ENCODE measurements at regions not wholly inside any gene's neighbourhood (a gene's known extent, or its start where the extent isn't known, plus 50 kb on each side); places are given as distances from the start of the nearest gene placed in this dataset.

DNA sequence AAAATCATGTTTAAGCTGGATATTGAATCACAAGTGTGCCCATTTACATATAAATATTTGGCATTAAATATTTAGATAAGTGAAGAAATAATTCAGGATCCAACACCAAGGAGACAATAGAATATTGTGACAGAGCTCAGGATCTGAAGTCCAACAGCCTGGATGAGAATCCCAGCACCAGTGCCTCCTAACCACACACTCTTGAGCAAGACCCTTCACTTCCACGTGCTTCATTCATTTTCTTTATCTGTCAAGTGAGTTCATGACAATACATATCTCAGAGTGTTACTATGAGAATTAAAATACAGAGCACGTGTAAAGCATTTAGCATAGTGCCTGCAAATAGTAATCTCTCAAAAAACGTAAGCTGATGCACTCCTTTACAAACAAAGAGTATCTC lies 78.4 kb upstream of the IKZF1 start:
- TF ChIP-seq, protein P1, sequence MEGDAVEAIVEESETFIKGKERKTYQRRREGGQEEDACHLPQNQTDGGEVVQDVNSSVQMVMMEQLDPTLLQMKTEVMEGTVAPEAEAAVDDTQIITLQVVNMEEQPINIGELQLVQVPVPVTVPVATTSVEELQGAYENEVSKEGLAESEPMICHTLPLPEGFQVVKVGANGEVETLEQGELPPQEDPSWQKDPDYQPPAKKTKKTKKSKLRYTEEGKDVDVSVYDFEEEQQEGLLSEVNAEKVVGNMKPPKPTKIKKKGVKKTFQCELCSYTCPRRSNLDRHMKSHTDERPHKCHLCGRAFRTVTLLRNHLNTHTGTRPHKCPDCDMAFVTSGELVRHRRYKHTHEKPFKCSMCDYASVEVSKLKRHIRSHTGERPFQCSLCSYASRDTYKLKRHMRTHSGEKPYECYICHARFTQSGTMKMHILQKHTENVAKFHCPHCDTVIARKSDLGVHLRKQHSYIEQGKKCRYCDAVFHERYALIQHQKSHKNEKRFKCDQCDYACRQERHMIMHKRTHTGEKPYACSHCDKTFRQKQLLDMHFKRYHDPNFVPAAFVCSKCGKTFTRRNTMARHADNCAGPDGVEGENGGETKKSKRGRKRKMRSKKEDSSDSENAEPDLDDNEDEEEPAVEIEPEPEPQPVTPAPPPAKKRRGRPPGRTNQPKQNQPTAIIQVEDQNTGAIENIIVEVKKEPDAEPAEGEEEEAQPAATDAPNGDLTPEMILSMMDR (IDR thresholded peaks at IDR 0.05; ENCODE audit: low read length, missing control alignments) = no peak
- DNase-seq (ENCODE audit: low read depth) = no peak
- H3K4me3 ChIP-seq (replicated peaks; ENCODE audit: low read depth, low read length) = no peak overlapping the region

DNA sequence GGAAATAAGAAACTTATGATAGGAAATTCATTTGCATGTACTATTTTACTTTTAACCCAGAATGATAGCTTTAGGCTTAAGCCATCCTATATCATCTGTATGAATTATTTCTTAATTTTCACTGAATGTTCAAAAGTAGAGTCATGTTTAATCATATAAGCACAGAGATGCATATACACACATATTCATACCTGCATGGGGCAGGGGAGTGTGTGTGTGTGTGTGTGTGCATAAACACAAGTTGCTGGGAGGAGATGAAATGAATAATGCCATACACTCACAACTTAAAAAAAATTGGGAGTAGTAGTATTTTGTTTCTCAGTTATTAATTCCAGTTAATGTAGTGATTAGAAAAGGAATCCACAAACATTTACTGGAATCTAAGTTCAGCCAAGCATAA lies 83.1 kb upstream of the IKZF1 start:
- H3K4me3 ChIP-seq (replicated peaks; ENCODE audit: low read depth, low read length) = no peak overlapping the region

DNA sequence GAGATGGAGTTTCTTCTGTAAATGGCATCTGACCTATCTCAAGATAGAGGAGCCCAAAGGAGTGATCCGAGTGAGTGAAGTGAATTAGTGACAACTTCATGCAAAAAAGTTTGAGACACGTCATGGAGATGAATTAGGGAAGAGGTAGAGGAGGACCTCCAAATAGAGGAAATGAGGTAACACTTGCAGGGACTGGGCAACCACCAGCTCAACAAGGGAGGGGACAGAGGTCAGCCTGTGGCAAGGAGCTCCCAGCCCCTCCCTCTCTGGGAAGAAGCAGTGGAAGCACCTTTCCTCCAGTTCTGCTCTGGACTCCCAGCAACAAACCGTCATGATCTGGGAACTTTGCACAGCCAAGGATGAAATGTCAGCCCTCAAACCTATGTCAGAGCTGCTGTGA lies 83.5 kb upstream of the IKZF1 start:
- H3K4me3 ChIP-seq (replicated peaks; ENCODE audit: low read depth, low read length) = no peak overlapping the region
- DNase-seq (ENCODE audit: low read depth) = no peak
- TF ChIP-seq, protein P1 (IDR thresholded peaks at IDR 0.05; ENCODE audit: low read length, missing control alignments) = no peak

More for the DNA sequence above, 83.1 kb upstream of the IKZF1 start:
- DNase-seq (ENCODE audit: low read depth) = no peak
- TF ChIP-seq, protein P1 (IDR thresholded peaks at IDR 0.05; ENCODE audit: low read length, missing control alignments) = no peak

DNA sequence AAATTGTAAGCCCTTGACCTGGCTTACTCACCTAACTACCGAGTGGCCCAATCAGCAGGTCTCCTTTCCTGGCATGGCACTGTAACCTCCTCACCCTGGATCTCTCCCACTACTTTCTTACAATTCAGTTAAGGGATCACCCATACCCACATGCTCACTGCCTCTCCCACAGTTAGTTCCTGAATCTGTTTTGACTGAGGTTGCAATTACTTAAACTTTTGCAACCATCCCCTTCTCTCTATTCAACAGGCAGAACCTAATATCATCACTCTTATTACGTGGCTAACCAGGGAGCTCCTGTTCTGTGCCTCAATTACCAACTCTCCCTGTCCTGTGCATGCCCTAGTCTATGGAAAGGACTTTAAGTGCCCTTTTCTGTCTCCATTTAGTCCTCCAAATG lies 84.2 kb upstream of the IKZF1 start:
- H3K4me3 ChIP-seq (replicated peaks; ENCODE audit: low read depth, low read length) = no peak overlapping the region
- TF ChIP-seq, protein P1 (IDR thresholded peaks at IDR 0.05; ENCODE audit: low read length, missing control alignments) = no peak
- DNase-seq (ENCODE audit: low read depth) = no peak

DNA sequence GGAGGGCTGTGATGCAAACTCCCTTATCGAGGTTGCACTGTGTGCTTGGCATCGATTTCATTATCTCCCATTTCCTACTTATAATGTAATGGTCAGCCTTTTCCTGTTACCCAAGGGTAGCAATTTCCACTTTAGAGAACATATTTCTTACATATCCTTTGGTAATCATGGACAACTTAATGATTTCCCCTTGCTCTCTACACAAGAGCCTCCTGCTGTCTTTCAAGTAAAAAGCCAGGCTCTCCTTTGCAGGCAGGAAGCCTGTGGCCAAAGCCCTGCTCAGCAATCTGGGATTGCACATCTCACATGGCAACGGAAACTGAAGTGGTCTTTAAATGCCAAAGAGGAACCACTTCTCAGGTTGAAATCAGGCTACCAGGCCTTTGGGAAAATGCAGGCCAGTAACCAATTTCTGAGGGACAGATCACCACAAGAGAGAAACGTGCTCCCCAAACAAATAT lies 86.7 kb upstream of the IKZF1 start:
- no peak for DNase-seq (ENCODE audit: low read depth)
- TF ChIP-seq, protein P1 (IDR thresholded peaks at IDR 0.05; ENCODE audit: low read length, missing control alignments) = no peak
- no peak overlapping the region for H3K4me3 ChIP-seq (replicated peaks; ENCODE audit: low read depth, low read length)

DNA sequence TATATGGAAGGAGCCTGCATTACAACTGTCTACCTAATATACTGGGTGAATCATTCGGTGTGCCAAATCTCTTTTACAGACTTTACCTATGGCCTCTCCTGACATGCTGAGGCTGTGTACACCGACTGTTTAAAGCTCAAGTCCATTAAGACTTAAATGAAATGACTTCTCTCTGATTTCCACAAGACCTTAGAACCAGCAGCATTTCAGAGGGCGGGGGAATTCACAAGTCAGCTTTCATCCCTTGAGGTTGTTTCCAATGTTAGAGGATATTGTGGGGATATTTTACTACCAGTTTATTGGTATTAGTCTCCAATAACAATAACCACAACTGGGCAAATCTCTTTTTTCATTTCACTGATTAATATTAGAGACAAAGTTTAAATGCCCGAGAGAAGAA lies 87.1 kb upstream of the IKZF1 start:
- no peak for DNase-seq (ENCODE audit: low read depth)
- TF ChIP-seq, protein P1 (IDR thresholded peaks at IDR 0.05; ENCODE audit: low read length, missing control alignments) = no peak
- H3K4me3 ChIP-seq (replicated peaks; ENCODE audit: low read depth, low read length) = no peak overlapping the region

DNA sequence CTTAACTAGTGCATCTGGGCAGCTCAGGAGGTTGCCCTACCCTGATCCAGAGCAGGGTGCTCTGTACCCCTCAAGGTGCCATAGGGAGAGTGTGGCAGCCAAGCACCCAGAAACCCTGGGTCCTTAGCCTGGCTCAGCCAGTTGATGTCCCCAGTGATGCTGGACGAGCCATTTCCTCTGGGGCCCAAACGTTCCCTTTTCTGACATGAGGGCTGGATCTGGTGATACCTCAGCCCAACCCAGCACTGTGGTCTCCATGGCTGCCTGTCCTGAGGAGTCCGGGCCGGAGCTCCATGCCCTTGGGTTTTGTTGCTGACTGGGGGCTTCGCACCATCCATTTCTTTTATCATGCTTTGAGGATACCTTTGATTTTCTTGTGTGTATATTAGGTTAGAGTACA lies 87.9 kb upstream of the IKZF1 start:
- no peak overlapping the region for H3K4me3 ChIP-seq (replicated peaks; ENCODE audit: low read depth, low read length)
- DNase-seq (ENCODE audit: low read depth) = no peak
- TF ChIP-seq, protein P1 (IDR thresholded peaks at IDR 0.05; ENCODE audit: low read length, missing control alignments) = no peak

Data from fibroblast of pulmonary artery (primary cell).